Naive thymus-derived CD4-positive, alpha-beta T cell (primary cell): ENCODE measurements at regions not wholly inside any gene's neighbourhood (a gene's known extent, or its start where the extent isn't known, plus 50 kb on each side); places are given as distances from the start of the nearest gene placed in this dataset.
A peak's percentile ranks its signal among the peaks of the same experiment; 100 is the strongest.

Experiments used
- ATAC-seq: fragments of 150-1000 bp; cut with Tn5 transposase; 2 replicates; pipeline ENCODE4 v1.10.0; 2021; ENCODE audit warnings: mild to moderate bottlenecking, moderate library complexity
- CTCF ChIA-PET: fragments of 350-600 bp; sonication (Branson Sonifier 250); formaldehyde crosslinking; loops from one replicate; lab custom pipeline; 2021; ENCODE audit warnings: antibody characterized with exemption; lab: Charles Lee
- POLR2A ChIA-PET: fragments of 350-600 bp; sonication (Branson Sonifier 250); formaldehyde crosslinking; loops from one replicate; lab custom pipeline; 2021; ENCODE audit warnings: antibody characterized with exemption, inconsistent platforms; lab: Charles Lee
- DNase-seq, 9 donors: peaks; one replicate each; pipeline versions ENCODE4 v3.0.0 to v3.0.0-alpha.2; 2020 to 2022; ENCODE audit warnings: mixed read lengths in 1 of 9
- H3K27ac ChIP-seq: one replicate; pipeline ENCODE4 v1.7.0; 2013; ENCODE audit warnings: mild to moderate bottlenecking, low read depth, low read length, moderate library complexity
- H3K27me3 ChIP-seq, 2 donors: one replicate each; pipeline ENCODE4 v1.7.0; 2013; ENCODE audit warnings: low read length in 2 of 2, mild to moderate bottlenecking in 2 of 2, moderate library complexity in 2 of 2; ENCODE audit not compliant: control insufficient read depth in 2 of 2, insufficient read depth in 2 of 2
- H3K36me3 ChIP-seq, 3 experiments: 1 replicate in 2 of 3; 2 replicates in 1 of 3; pipeline ENCODE4 v1.7.0; 2013; ENCODE audit warnings: low read length in 3 of 3, mild to moderate bottlenecking in 3 of 3, moderate library complexity in 1 of 3; ENCODE audit not compliant: insufficient read depth in 3 of 3, control insufficient read depth in 2 of 3
- H3K4me1 ChIP-seq, 2 donors: one replicate each; pipeline ENCODE4 v1.7.0; 2013; ENCODE audit warnings: low read length in 2 of 2, mild to moderate bottlenecking in 2 of 2, moderate library complexity in 1 of 2; ENCODE audit not compliant: control insufficient read depth in 2 of 2, insufficient read depth in 2 of 2
- H3K4me3 ChIP-seq: 2 replicates; pipeline ENCODE4 v1.7.0; 2013; ENCODE audit warnings: mild to moderate bottlenecking, low read length
- H3K9me3 ChIP-seq, 3 experiments: 1 replicate in 2 of 3; 2 replicates in 1 of 3; pipeline ENCODE4 v1.7.0; 2013; ENCODE audit warnings: low read length in 3 of 3; ENCODE audit not compliant: control insufficient read depth in 2 of 3
- H3K27ac Mint-ChIP-seq, 9 donors: one replicate each; pipeline ENCODE4 v1.8.0; 2020 to 2022; ENCODE audit warnings: mixed read lengths in 9 of 9, mild to moderate bottlenecking in 8 of 9, moderate library complexity in 5 of 9, inconsistent platforms in 2 of 9
- H3K27me3 Mint-ChIP-seq, 5 donors: one replicate each; pipeline ENCODE4 v1.8.0; 2021 to 2022; ENCODE audit warnings: mixed read lengths in 5 of 5, mild to moderate bottlenecking in 1 of 5
- H3K36me3 Mint-ChIP-seq, 5 donors: one replicate each; pipeline ENCODE4 v1.8.0; 2020 to 2022; ENCODE audit warnings: mixed read lengths in 5 of 5, mild to moderate bottlenecking in 3 of 5, inconsistent platforms in 1 of 5
- H3K4me1 Mint-ChIP-seq, 7 donors: one replicate each; pipeline ENCODE4 v1.8.0; 2020 to 2022; ENCODE audit warnings: mixed read lengths in 7 of 7, mild to moderate bottlenecking in 3 of 7, inconsistent platforms in 1 of 7
- H3K4me3 Mint-ChIP-seq, 10 donors: one replicate each; pipeline ENCODE4 v1.8.0; 2020 to 2022; ENCODE audit warnings: mild to moderate bottlenecking in 10 of 10, mixed read lengths in 10 of 10, moderate library complexity in 6 of 10, inconsistent platforms in 2 of 10
- H3K9me3 Mint-ChIP-seq, 11 donors: one replicate each; pipeline ENCODE4 v1.8.0; 2020 to 2022; ENCODE audit warnings: mixed read lengths in 11 of 11, mild to moderate bottlenecking in 4 of 11, inconsistent platforms in 1 of 11, moderate library complexity in 1 of 11
- intact Hi-C, 2 donors: fragments of 100-400 bp; cut with micrococcal nuclease; formaldehyde crosslinking; loops; one replicate each; pipeline ENCODE4 v1.15.1; 2023

DNA sequence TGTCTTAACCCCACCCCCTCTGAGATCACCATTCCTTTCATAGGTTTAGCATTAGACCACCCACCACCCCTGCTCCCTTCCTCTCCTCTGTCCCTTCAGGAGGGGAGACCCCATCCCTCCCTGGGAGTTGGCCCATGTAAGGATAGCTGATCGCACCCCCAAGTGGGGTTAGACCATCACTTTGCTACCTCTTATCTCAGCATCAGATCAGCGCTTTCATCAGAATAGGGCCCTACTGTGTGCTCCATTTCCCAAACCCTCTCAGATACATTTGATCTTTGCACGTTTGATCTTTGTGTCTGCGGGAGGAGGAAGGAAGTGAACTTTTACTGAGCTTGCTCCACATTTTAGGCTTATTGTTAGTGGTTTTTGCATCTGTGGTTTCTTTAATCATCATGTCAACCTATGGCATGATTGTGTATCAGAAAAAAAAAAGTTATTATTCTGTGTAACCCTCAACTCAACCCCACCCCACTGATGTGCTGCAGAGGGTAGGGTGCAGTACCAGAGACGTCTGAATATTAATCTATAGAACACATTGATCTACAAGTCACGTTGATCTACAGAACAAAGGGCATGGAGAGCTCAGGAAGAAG lies 81.2 kb downstream of the PDCL3 start:
- Histone ChIP-seq H3K9me3 (no peaks in the 10 kb centered on the region), H3K27me3 (no peaks in the 10 kb centered on the region), H3K36me3 (no peaks in the 10 kb centered on the region), H3K4me3 (peak overlapping the region; percentile 3), H3K27ac (peak overlapping the region; percentile 12), H3K4me1 (peaks cover 9 to 43% of the 10 kb centered on the region in 2 donors)
- CTCF ChIA-PET, result interaction anchor here (1.0 to 1.7 kb wide), 4 partner anchors 10 to 50 kb away, joined by 3 to 4 read pairs (median 3); no protein-coding TSS in a partner anchor
- peaks cover 0 to 9% (median 5%) of the 10 kb centered on the region in 5 donors for H3K36me3 Mint-ChIP-seq
- peak in 7 of 9 donors; percentile 74 to 91 (median 87) for DNase-seq
- intact Hi-C loops, result loop anchor here in 1 of 2 donors (1.0 to 10.0 kb wide), 6 partner anchors 9 to 358 kb away; partner anchors contain the start of genes PDCL3 and RPL31
- H3K4me3 Mint-ChIP-seq, result peak overlapping the region; percentile 67 to 95 (median 80)
- POLR2A ChIA-PET, result interaction anchor here (0.6 to 5.0 kb wide), 13 partner anchors 8 to 1784 kb away, joined by 3 to 25 read pairs (median 4); partner anchors contain the start of gene RPL31
- H3K27ac Mint-ChIP-seq, result peak overlapping the region; percentile 40 to 92 (median 79)
- peaks cover 0 to 16% (median 5%) of the 10 kb centered on the region in 11 donors for H3K9me3 Mint-ChIP-seq
- peaks cover 26 to 87% (median 81%) of the 10 kb centered on the region in 7 donors for H3K4me1 Mint-ChIP-seq
- peak; percentile 95 for ATAC-seq
- H3K27me3 Mint-ChIP-seq, result peaks cover 0 to 6% (median 0%) of the 10 kb centered on the region in 5 donors

DNA sequence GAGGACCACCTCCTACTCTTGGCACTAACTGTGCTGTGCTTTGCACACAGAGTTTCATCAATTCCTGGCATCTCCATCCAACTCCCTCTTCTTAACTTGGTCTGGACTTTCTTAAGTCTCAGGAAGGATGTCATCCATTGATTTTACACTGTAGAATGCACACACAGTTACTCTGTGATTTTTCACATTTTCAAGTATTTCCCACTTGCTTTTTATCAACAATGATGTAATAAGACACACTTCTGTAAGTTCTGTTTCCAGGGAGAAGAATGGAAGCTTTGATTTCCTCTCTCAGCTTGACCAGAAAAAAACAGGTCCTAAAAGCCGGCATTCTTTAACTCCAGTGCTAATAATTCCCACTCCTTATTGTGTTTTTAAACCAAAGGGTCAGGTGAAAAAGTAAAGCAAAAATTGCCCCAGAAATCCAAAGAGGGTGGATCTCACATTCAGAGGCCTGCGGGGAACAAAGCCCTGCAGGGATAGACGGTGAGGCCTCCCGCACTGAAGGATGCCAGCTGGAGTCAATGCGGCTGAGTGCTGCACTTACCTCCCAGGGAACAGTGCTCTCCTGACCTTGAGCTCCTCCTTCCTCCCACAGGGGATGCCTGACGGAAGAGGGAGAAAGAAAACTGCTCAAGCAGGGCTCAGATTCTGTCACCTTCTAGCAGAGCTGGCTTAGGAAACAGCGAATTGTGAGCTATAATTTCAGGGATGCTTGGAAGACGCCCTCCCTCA lies 83.1 kb downstream of the PDCL3 start:
- no peaks in the 10 kb centered on the region for H3K9me3 ChIP-seq
- Mint-ChIP-seq H3K4me1 (peaks cover 33 to 96% (median 88%) of the 10 kb centered on the region in 7 donors), H3K4me3 (peak overlapping the region in 2 of 10 donors; percentile 14 to 95), H3K27me3 (no peaks in the 10 kb centered on the region), H3K36me3 (peaks cover 0 to 9% (median 5%) of the 10 kb centered on the region in 5 donors), H3K27ac (peak overlapping the region in 4 of 9 donors; percentile 9 to 92 (median 40)), H3K9me3 (peaks cover 0 to 16% (median 5%) of the 10 kb centered on the region in 11 donors)
- no peaks in the 10 kb centered on the region for H3K36me3 ChIP-seq
- no peak for ATAC-seq
- H3K4me1 ChIP-seq, result peaks cover 9 to 59% of the 10 kb centered on the region in 2 donors
- CTCF ChIA-PET, result interaction anchor here (1.2 kb wide), 1 partner anchor 36 kb away, joined by 4 read pairs; no protein-coding TSS in a partner anchor
- H3K27me3 ChIP-seq, result no peaks in the 10 kb centered on the region
- H3K4me3 ChIP-seq, result no peak overlapping the region
- DNase-seq, result no peak
- intact Hi-C loops, result loop anchor here in 1 of 2 donors (2.0 to 10.0 kb wide), 2 partner anchors 61 to 169 kb away; no protein-coding TSS in a partner anchor
- H3K27ac ChIP-seq, result no peak overlapping the region
- POLR2A ChIA-PET, result interaction anchor here (0.6 kb wide), 1 partner anchor 1728 kb away, joined by 3 read pairs; no protein-coding TSS in a partner anchor

DNA sequence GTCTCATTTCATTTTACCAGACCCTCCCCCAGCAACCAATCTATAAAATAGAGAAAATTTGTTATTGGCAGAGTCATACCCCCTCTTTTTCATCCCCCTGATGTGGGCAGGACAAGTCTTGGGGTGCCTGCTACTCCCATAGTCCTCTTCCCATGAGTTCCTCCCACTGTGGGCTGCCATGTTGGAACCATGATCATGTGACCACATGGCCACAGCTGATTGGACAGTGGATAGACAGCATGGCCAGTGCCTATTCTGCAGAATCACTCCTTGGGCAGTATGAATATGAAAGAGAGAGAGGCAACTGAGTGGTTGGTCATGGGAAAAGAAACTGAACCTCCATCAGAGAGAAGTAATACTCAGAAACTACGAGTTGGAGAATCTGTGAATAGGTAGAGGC lies 84.9 kb downstream of the PDCL3 start:
- Mint-ChIP-seq H3K36me3 (peaks cover 0 to 9% (median 5%) of the 10 kb centered on the region in 5 donors), H3K4me3 (peak overlapping the region in 2 of 10 donors; percentile 5 to 17), H3K9me3 (peaks cover 0 to 16% (median 5%) of the 10 kb centered on the region in 11 donors), H3K27me3 (no peaks in the 10 kb centered on the region), H3K4me1 (peaks cover 30 to 96% (median 86%) of the 10 kb centered on the region in 7 donors), H3K27ac (peak overlapping the region in 4 of 9 donors; percentile 43 to 87 (median 57))
- intact Hi-C loops, result loop anchor here in 1 of 2 donors (10.0 kb wide), 1 partner anchor 167 kb away; no protein-coding TSS in a partner anchor
- Histone ChIP-seq H3K27ac (no peak overlapping the region), H3K36me3 (no peaks in the 10 kb centered on the region), H3K9me3 (no peaks in the 10 kb centered on the region), H3K27me3 (no peaks in the 10 kb centered on the region), H3K4me1 (peaks cover 9 to 63% of the 10 kb centered on the region in 2 donors), H3K4me3 (no peak overlapping the region)
- ChIA-PET CTCF (no interaction called here), POLR2A (no interaction called here)
- DNase-seq (no peak), ATAC-seq (no peak)

DNA sequence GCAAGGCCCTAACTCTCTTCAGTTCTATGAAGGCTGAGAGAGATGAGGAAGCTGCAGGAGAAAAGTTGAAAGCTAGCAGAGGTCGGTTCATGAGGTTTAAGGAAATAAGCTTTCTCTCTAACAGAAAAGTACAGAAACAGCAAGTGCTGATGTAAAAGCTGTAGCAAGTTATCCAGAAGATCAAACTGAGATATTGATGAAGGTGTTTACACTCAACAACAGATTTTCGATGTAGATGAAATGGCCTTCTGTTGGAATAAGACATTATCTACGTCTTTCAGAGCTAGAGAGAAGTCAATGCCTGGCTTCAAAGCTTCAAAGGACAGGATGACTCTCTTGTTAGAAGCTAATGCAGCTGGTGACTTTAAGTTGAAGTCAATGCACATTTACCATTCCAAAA lies 87.4 kb downstream of the PDCL3 start:
- DNase-seq (peak in 7 of 9 donors; percentile 23 to 74 (median 65)), ATAC-seq (peak; percentile 23)
- no peaks in the 10 kb centered on the region for H3K27me3 ChIP-seq
- H3K27ac Mint-ChIP-seq, result peak overlapping the region; percentile 43 to 95 (median 78)
- H3K9me3 ChIP-seq, result no peaks in the 10 kb centered on the region
- peak overlapping the region; percentile 60 for H3K27ac ChIP-seq
- H3K36me3 ChIP-seq, result no peaks in the 10 kb centered on the region
- peaks cover 0 to 7% (median 5%) of the 10 kb centered on the region in 5 donors for H3K36me3 Mint-ChIP-seq
- peak overlapping the region in 8 of 10 donors; percentile 5 to 69 (median 58) for H3K4me3 Mint-ChIP-seq
- no peak overlapping the region for H3K4me3 ChIP-seq
- peaks cover 16 to 95% (median 82%) of the 10 kb centered on the region in 7 donors for H3K4me1 Mint-ChIP-seq
- POLR2A ChIA-PET, result interaction anchor here (0.9 to 2.2 kb wide), 4 partner anchors 12 to 352 kb away, joined by 3 to 6 read pairs (median 3); partner anchors contain the start of gene RPL31
- intact Hi-C loops, result loop anchor here in 1 of 2 donors (1.0 kb wide), 1 partner anchor 10 kb away; no protein-coding TSS in a partner anchor
- peaks cover 0 to 10% (median 4%) of the 10 kb centered on the region in 11 donors for H3K9me3 Mint-ChIP-seq
- H3K4me1 ChIP-seq, result peaks cover 0 to 66% of the 10 kb centered on the region in 2 donors
- CTCF ChIA-PET, result interaction anchor here (0.6 to 2.6 kb wide), 5 partner anchors 10 to 48 kb away, joined by 3 to 10 read pairs (median 5); no protein-coding TSS in a partner anchor
- no peaks in the 10 kb centered on the region for H3K27me3 Mint-ChIP-seq

DNA sequence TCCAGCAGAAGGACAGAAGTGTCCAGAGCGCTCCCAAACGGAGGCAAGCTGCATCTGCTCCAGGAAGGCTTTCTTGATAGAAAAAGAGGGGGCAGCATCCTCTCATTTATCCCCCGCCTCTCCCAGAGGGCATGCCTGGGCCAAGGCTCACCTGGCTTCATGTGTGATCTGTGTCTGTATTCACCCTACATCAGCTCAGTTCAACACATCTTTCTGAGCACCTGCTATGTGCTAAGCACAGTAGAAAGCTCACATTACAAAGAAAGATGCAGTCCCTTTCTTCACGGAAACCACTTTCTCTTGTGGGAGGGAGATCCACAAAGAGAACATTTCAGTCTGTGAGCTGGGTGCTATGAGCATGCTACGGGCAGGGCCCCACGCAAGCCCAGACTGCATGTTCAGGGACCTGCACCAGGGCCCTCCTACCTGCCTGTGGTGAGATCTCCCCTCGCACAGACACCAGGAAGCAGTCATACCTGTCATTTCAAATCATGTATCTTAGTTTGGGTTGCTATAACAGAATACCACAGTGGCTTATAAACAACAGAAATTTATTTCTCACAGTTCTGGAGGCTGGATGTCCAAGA lies 90.7 kb downstream of the PDCL3 start:
- no peaks in the 10 kb centered on the region for H3K36me3 Mint-ChIP-seq
- peak overlapping the region in 9 of 10 donors; percentile 37 to 79 (median 67) for H3K4me3 Mint-ChIP-seq
- H3K4me3 ChIP-seq, result no peak overlapping the region
- H3K27ac Mint-ChIP-seq, result peak overlapping the region; percentile 14 to 97 (median 92)
- H3K4me1 Mint-ChIP-seq, result peaks cover 13 to 76% (median 59%) of the 10 kb centered on the region in 7 donors
- peaks cover 0 to 2% (median 0%) of the 10 kb centered on the region in 11 donors for H3K9me3 Mint-ChIP-seq
- no peaks in the 10 kb centered on the region for H3K27me3 Mint-ChIP-seq
- no peaks in the 10 kb centered on the region for H3K9me3 ChIP-seq
- ChIA-PET POLR2A (interaction anchor here (0.7 kb wide), 1 partner anchor 9 kb away, joined by 4 read pairs; no protein-coding TSS in a partner anchor), CTCF (interaction anchor here (0.6 to 0.9 kb wide), 2 partner anchors 9 to 207 kb away, joined by 3 to 6 read pairs; no protein-coding TSS in a partner anchor)
- H3K27me3 ChIP-seq, result no peaks in the 10 kb centered on the region
- H3K27ac ChIP-seq, result peak overlapping the region; percentile 57
- intact Hi-C loops, result loop anchor here in 1 of 2 donors (1.0 to 2.0 kb wide), 2 partner anchors 9 to 43 kb away; no protein-coding TSS in a partner anchor
- DNase-seq, result peak in 8 of 9 donors; percentile 37 to 90 (median 85)
- no peaks in the 10 kb centered on the region for H3K36me3 ChIP-seq
- ATAC-seq, result peak; percentile 95
- peaks cover 0 to 58% of the 10 kb centered on the region in 2 donors for H3K4me1 ChIP-seq
